ENCODE measurements at regions not wholly inside any gene's neighbourhood (a gene's known extent, or its start where the extent isn't known, plus 50 kb on each side); places are given as distances from the start of the nearest gene placed in this dataset.

DNA sequence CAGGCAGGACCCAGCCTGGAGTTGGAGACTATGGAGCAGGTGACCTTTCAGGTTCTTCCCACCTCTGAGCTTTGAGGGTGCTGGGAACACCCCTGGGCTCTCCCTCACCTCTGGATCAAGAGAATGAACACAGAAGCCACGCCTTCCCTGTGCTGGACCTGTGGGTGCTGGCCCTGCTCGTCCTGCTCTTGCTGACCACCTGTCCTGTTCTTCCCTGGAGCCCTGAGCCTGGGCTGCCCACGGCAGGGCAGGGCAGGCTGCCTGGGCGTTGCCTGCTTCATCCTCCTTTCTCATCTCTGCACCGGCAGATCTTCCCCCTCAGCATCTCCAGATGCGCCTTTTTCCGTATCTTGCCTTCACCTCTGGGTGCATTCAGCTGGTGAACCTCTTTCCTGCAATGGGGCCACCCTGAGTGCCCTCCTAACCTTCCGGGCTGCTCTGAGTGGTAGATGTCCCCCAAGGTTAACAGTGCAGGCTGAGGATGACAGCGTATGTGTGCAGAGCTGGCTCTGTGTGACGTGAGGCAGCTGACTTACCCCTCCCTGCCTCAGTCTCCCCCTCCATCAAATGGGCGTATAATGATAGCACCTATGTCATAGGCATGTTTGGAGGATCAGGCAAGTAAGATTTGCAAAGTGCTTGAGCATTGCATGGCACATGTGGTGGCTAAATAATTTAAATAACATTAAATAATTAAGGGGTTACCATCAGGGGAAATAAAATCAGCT is 225.8 kb upstream of the CIBAR2 start:
- H3K4me3 Mint-ChIP-seq, result no peak overlapping the region
- H3K9me3 Mint-ChIP-seq, result no peaks in the 10 kb centered on the region
- H3K36me3 Mint-ChIP-seq (ENCODE audit: low read depth), result no peaks in the 10 kb centered on the region
- H3K27ac Mint-ChIP-seq, result peak overlapping the region in 2 of 3 experiments; percentile 8 to 17
- TF ChIP-seq, protein P1, sequence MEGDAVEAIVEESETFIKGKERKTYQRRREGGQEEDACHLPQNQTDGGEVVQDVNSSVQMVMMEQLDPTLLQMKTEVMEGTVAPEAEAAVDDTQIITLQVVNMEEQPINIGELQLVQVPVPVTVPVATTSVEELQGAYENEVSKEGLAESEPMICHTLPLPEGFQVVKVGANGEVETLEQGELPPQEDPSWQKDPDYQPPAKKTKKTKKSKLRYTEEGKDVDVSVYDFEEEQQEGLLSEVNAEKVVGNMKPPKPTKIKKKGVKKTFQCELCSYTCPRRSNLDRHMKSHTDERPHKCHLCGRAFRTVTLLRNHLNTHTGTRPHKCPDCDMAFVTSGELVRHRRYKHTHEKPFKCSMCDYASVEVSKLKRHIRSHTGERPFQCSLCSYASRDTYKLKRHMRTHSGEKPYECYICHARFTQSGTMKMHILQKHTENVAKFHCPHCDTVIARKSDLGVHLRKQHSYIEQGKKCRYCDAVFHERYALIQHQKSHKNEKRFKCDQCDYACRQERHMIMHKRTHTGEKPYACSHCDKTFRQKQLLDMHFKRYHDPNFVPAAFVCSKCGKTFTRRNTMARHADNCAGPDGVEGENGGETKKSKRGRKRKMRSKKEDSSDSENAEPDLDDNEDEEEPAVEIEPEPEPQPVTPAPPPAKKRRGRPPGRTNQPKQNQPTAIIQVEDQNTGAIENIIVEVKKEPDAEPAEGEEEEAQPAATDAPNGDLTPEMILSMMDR (IDR thresholded peaks at IDR 0.05; ENCODE audit: unreplicated experiment in 3 of 3), result no peak
- peaks cover 9% of the 10 kb centered on the region for H3K27me3 Mint-ChIP-seq (ENCODE audit: low read depth)
- peaks cover 44% of the 10 kb centered on the region for H3K4me1 Mint-ChIP-seq

DNA sequence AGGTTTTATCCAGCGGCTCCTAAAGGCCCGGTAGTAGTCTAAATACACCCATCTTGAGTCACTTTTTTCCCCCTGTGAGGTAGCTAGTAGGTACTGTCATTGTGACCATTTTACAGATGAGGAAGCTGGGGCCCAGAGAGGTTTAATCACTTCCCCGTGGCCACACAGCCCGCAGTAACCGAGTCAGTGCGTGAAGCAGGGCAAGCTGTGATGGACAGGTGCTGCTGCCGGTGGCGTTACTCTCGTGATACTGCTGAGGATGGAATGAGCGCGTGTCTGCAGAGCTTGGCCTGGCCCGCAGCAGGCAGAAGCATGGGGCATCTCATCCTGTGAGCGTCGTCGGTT is 226.3 kb upstream of the CIBAR2 start:
- Mint-ChIP-seq H3K4me3 (no peak overlapping the region), H3K9me3 (no peaks in the 10 kb centered on the region), H3K27me3 (ENCODE audit: low read depth) (peaks cover 10% of the 10 kb centered on the region), H3K36me3 (ENCODE audit: low read depth) (no peaks in the 10 kb centered on the region), H3K27ac (no peak overlapping the region), H3K4me1 (peaks cover 44% of the 10 kb centered on the region)
- TF ChIP-seq, protein P1 (IDR thresholded peaks at IDR 0.05; ENCODE audit: unreplicated experiment in 3 of 3), result no peak

DNA sequence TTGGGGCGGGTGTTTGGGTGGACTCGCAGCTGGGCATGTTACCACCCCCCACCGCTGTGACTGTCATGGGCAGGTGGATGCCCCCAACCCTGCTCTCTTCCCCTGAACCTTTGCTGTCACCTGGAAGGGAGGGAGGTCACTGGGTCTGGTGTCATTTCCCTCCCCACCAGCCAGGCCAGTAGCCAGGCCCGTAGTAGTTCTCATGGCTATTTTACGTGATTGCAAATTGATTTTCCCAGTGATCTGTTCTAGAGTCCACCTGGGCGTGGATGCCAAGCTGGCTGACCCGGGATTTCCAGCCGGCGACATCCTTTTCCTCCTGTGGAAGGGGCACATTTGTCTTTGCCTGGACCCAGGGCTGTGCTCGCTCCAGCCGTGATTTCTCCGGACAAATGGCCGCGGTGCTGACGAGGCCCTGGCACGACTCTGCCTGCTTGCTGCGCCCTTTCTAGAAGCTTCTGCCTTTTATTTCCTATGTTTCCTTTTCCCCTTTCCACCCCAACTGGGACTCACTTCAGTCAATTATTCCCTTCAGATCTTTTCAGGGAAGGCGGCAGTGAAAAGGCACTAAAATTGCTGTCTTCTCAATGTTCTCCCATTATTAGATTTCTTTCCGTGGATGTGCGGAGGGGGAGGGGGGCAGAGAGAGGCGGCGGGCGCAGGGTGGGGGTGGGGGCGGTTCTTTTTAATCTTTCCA is 226.9 kb upstream of the CIBAR2 start:
- TF ChIP-seq, protein P1 (IDR thresholded peaks at IDR 0.05; ENCODE audit: unreplicated experiment in 3 of 3), result no peak
- H3K9me3 Mint-ChIP-seq, result no peaks in the 10 kb centered on the region
- H3K4me1 Mint-ChIP-seq, result peaks cover 39% of the 10 kb centered on the region
- H3K27ac Mint-ChIP-seq, result peak overlapping the region in 2 of 3 experiments; percentile 10 to 17
- H3K4me3 Mint-ChIP-seq, result no peak overlapping the region
- no peaks in the 10 kb centered on the region for H3K36me3 Mint-ChIP-seq (ENCODE audit: low read depth)
- H3K27me3 Mint-ChIP-seq (ENCODE audit: low read depth), result peaks cover 10% of the 10 kb centered on the region

DNA sequence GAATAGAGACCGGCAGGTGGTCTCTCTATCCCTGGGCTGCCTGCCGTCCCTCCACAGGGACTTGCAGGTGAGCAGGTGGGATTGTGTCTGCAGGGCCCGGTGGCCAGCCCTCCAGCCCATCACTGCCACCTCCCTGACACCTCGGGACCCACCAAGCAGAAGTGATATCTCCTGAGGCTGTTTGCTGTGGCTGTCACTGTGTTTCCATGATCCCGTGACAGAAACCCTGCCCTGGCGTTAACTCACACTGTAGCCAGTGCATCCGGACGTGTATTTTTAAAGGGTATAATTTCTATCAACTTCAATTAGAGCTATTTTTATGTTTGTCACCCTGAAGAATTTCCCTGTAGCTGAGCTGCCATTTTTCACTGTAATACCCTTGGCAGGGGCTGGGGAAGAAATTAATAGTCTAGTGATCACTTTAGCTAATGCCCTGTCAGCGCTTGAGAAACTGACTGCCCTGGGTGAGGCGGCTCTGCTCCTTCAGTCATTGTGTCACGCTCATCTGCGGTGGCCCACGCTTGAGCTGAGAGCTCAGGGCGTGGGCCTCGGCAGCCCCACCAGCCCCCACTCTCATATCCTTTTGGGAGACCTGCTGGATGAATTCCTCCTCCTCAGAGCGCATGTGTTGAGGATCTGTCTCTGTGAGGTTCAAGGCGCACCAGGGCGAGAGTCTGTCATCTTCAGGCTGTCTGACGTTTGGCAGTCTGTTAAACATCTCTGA is 229.9 kb upstream of the CIBAR2 start:
- Mint-ChIP-seq H3K4me1 (peaks cover 14% of the 10 kb centered on the region), H3K27ac (no peak overlapping the region), H3K27me3 (ENCODE audit: low read depth) (peaks cover 14% of the 10 kb centered on the region), H3K9me3 (no peaks in the 10 kb centered on the region), H3K36me3 (ENCODE audit: low read depth) (peaks cover 3% of the 10 kb centered on the region), H3K4me3 (no peak overlapping the region)
- TF ChIP-seq, protein P1 (IDR thresholded peaks at IDR 0.05; ENCODE audit: unreplicated experiment in 3 of 3), result no peak

DNA sequence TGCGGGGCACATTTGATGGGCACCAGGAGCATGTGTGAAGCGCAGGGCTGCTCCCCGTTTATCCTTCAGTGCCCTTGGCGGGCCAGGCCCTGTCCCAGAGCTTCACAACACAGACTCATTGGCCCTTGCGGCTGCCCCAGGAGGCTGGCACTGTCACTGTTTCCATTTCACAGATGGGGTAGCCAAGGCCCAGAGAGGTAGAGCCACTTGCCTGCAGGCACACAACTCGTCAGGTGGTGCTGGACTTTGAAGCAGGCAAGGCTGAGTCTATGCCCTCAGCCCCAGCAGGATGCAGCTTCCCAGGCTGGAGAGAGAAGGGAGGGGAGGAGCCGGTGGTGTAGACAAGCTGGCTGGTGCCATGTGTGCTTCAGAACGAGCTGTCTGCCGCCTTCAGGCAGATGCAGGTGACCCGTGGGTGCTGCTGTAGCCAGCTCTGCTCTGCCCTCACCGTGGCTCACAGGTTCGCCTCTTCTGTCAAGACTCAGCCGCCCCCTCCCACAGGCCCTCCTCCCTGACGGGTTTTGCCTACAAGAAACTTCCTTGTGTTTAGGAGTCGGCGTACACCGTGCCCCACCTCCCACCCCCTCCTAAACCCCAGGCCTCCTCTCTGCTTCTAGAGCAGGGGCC is 232.3 kb upstream of the CIBAR2 start:
- peaks cover 10% of the 10 kb centered on the region for H3K27me3 Mint-ChIP-seq (ENCODE audit: low read depth)
- peaks cover 3% of the 10 kb centered on the region for H3K36me3 Mint-ChIP-seq (ENCODE audit: low read depth)
- TF ChIP-seq, protein P1 (IDR thresholded peaks at IDR 0.05; ENCODE audit: unreplicated experiment in 3 of 3), result no peak
- peaks cover 28% of the 10 kb centered on the region for H3K4me1 Mint-ChIP-seq
- no peaks in the 10 kb centered on the region for H3K9me3 Mint-ChIP-seq
- H3K27ac Mint-ChIP-seq, result no peak overlapping the region
- no peak overlapping the region for H3K4me3 Mint-ChIP-seq

All from nephron (organoid).